WTC11 (cell line): ENCODE measurements at regions not wholly inside any gene's neighbourhood (a gene's known extent, or its start where the extent isn't known, plus 50 kb on each side); places are given as distances from the start of the nearest gene placed in this dataset.

Experiments
- NR3C1 ChIP-seq: sonication (generic); formaldehyde crosslinking; conservative IDR thresholded peaks from 2 replicates; pipeline ENCODE4 v1.8.1; 2023; ENCODE audit warnings: low read depth, mild to moderate bottlenecking, missing genetic modification reagents
- RELA ChIP-seq: sonication (generic); formaldehyde crosslinking; IDR thresholded peaks from 2 replicates; pipeline ENCODE4 v1.8.1; 2022; ENCODE audit warnings: missing genetic modification reagents, mild to moderate bottlenecking, borderline replicate concordance
- SMAD3 ChIP-seq: sonication (generic); formaldehyde crosslinking; IDR thresholded peaks from 2 replicates; pipeline ENCODE4 v1.8.0; 2022; ENCODE audit warnings: missing genetic modification reagents, mild to moderate bottlenecking, borderline replicate concordance
- TF ChIP-seq, protein P1 (sequence below): fragments of 200-600 bp; IDR thresholded peaks from 2 replicates; pipeline ENCODE4 v1.8.0; 2022; ENCODE audit warnings: antibody characterized with exemption

DNA sequence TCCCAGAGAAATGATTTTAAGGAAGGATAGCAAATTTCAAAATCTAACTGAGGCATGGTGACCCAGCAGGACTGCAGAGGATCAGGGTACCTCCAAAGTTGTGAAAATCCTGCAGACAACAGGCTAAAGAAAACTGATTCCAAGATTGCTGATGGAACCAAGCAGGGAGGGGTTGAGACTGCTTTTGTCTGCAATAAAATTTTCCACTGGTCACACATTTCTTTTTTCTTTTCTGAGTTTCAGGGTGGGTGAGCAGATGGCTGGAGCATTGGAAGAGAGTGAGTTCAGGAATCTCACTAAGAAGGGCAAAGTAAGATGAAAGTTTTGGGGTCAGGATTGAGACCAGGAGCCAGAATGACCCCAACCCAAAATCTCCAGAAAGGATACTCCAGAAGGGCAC, 321.0 kb downstream of the TNS1 start:
- TF ChIP-seq, protein P1, sequence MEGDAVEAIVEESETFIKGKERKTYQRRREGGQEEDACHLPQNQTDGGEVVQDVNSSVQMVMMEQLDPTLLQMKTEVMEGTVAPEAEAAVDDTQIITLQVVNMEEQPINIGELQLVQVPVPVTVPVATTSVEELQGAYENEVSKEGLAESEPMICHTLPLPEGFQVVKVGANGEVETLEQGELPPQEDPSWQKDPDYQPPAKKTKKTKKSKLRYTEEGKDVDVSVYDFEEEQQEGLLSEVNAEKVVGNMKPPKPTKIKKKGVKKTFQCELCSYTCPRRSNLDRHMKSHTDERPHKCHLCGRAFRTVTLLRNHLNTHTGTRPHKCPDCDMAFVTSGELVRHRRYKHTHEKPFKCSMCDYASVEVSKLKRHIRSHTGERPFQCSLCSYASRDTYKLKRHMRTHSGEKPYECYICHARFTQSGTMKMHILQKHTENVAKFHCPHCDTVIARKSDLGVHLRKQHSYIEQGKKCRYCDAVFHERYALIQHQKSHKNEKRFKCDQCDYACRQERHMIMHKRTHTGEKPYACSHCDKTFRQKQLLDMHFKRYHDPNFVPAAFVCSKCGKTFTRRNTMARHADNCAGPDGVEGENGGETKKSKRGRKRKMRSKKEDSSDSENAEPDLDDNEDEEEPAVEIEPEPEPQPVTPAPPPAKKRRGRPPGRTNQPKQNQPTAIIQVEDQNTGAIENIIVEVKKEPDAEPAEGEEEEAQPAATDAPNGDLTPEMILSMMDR = no peak
- TF ChIP-seq NR3C1 (CRISPR knock-in tag) (no peak), SMAD3 (no peak), RELA (CRISPR knock-in tag) (no peak)
